Hepatocyte (in vitro differentiated cells): ENCODE measurements at regions not wholly inside any gene's neighbourhood (a gene's known extent, or its start where the extent isn't known, plus 50 kb on each side); places are given as distances from the start of the nearest gene placed in this dataset.
"Not testable (repeated sequence)": the region's sequence is repeated elsewhere in the genome, so short reads cannot be mapped to it uniquely, and the experiment has no call there.

Source experiments
- EZH2phosphoT487 ChIP-seq: fragments of 200-600 bp; sonication (generic); IDR thresholded peaks from one replicate; pipeline ENCODE4 v1.6.1; 2018; ENCODE audit warnings: antibody characterized with exemption, mild to moderate bottlenecking, low read depth, moderate library complexity; ENCODE audit not compliant: unreplicated experiment, severe bottlenecking
- TF ChIP-seq, protein P1 (sequence below): fragments of 200-600 bp; sonication (generic); IDR thresholded peaks from 2 replicates; pipeline ENCODE4 v1.5.1; 2016; ENCODE audit warnings: antibody characterized with exemption, mild to moderate bottlenecking; ENCODE audit not compliant: poor library complexity

DNA sequence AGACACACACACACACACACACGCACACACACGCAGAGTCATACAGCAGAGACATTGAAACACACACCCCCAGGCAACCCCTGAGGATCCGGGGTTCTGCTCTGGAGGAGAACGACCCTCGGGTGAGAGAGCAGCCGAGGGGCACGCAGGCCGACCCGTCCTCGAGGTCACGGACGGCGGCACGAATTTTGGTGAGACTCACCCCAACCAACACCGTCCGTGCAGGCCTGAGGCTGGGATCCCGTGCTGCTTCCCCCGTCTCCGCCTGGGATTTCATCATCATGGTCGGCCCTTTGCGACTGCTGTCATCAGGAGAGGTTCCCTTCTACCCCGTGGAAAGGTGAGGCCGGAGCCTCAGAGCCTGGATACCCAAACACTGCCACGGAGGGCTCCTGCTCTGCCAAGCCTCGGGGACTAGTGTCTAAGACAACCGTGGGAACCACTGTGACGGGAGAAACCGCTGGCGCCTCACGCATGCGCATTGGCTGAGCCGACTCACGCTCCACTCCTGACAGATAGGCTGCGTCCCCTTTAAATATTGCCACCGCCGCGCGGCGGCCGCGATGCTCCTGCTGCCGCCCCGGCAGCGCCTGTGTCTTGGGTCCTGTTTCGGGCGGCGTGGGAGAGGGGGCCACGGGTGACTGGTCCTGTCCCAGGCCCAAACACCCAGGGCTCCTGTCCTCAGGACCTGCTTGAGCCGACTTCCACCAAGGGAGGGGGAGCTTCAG lies 699.1 kb upstream of the TPTE start:
- TF ChIP-seq, protein P1, sequence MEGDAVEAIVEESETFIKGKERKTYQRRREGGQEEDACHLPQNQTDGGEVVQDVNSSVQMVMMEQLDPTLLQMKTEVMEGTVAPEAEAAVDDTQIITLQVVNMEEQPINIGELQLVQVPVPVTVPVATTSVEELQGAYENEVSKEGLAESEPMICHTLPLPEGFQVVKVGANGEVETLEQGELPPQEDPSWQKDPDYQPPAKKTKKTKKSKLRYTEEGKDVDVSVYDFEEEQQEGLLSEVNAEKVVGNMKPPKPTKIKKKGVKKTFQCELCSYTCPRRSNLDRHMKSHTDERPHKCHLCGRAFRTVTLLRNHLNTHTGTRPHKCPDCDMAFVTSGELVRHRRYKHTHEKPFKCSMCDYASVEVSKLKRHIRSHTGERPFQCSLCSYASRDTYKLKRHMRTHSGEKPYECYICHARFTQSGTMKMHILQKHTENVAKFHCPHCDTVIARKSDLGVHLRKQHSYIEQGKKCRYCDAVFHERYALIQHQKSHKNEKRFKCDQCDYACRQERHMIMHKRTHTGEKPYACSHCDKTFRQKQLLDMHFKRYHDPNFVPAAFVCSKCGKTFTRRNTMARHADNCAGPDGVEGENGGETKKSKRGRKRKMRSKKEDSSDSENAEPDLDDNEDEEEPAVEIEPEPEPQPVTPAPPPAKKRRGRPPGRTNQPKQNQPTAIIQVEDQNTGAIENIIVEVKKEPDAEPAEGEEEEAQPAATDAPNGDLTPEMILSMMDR, result not testable (repeated sequence)
- not testable (repeated sequence) for TF ChIP-seq EZH2phosphoT487
